Occipital lobe (tissue), 1 donor: ENCODE measurements at regions not wholly inside any gene's neighbourhood (a gene's known extent, or its start where the extent isn't known, plus 50 kb on each side); places are given as distances from the start of the nearest gene placed in this dataset.

ENCODE experiments used
- DNase-seq: peaks from one replicate; lab custom pipeline; 2025; lab: John Stamatoyannopoulos, UW

DNA sequence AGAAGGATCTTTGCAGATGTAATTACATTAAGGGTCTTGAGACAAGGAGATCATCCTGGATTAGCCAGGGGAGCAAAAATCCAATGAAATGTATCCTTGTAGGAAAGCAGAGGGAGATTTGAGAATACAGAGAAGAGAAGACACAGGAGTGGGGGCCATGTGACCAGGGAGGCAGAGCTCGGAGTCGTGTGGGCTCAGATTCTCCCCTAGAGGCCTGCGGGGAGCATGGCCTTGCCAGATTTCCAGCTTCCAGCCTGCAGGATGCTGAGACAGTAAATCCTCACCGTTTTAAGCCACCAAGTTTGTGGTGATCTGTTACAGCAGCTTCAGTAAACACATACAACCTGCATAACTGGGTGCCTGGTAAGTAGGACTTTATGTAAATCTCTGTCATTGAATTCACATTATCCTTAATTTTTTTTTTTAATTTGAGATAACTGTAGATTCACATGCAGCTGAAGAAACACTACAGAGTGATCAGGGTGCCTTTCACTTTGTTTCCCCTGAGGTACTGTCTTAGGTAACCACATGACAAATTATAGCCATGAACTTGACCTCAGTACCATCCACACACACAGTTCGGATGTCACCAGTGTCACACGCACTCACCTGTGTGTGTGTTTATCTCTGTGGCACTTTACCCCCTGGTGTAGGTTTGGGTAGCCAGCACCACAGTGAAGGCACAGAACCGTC lies 138.4 kb upstream of the HDAC4 start:
- DNase-seq: no peak

DNA sequence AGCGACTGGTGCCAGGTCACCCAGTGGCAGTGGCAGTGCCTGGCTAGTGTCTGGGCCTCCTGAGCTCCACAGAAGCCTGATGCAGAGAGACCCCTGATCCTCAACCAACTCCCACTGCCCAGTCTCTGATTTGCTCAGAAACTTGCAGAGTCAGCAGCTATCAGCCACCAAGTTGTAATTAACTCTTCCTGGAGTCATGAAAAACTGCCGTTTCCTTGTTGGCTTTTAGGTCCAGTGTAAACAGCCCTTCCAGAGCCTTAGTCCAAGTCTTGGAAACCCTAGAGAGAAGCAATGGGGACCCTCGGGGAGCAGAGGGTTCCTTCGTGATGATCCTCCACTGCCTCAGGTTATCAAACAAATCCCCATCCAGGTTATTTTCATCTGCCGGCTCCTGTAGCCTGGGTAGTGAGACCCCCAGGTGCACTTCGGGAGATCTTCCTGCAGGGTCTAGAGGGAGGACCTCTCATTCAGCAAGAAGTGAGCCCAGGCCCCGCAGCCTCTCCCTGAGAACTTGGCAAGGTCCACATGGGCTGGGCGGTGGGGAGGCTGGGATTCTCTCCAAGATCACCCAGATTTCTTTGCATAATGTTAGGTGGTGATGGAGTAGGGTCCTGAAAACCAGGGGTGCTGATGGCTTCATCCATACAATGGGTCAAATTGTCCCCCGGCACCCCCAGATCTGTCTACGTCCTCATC lies 137.7 kb upstream of the HDAC4 start:
- no peak for DNase-seq

DNA sequence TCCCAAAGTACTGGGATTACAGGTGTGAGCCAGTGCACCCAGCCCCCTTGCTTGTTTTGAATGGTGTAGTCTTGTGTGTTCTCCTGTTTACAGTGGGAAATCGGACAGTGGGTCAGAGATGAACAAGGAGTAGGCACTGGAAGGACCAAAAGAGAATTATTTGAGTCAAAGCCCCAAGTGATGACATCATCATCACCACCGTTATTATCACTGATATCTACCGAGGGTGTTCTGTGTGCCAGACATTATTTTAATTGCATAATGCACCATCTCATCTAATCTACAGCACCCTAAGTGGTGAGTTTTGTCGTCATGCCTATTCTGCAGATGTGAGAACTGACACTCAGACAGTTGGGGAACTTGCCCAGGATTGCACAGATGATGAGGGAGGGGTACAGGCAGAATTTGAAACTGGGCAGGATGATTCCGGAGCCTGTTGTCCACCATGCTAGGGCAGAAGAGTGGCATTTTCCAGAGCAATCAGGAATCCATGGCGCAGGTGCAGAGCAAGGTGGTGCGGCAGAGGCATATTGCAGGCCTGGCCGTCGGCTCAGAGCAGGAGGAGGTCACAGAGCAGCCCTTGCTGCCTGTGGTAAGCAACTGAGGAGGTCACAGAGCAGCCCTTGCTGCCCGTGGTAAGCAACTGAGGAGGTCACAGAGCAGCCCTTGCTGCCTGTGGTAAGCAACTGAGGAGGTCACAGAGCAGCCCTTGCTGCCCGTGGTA lies 137.0 kb upstream of the HDAC4 start:
- DNase-seq: no peak

DNA sequence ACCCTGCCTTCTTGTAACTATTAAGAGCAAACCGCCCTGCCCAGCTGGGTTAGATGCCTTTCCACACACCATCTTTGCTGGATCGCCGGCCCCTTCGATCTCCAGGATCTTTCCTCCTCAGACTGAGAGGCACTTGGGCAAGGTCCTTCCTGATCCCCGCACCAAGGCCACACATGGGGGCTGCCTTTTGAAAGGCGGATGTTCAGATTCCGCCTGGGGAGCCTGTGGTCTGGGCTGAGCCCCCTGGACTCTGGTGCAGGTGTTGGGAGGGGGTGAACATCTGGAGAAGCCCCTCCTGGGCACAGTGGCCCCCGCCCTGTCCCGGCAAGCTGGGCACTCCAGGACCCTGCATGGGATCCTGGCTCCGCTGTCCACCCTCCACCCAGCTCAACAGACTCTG lies 135.4 kb upstream of the HDAC4 start:
- no peak for DNase-seq

DNA sequence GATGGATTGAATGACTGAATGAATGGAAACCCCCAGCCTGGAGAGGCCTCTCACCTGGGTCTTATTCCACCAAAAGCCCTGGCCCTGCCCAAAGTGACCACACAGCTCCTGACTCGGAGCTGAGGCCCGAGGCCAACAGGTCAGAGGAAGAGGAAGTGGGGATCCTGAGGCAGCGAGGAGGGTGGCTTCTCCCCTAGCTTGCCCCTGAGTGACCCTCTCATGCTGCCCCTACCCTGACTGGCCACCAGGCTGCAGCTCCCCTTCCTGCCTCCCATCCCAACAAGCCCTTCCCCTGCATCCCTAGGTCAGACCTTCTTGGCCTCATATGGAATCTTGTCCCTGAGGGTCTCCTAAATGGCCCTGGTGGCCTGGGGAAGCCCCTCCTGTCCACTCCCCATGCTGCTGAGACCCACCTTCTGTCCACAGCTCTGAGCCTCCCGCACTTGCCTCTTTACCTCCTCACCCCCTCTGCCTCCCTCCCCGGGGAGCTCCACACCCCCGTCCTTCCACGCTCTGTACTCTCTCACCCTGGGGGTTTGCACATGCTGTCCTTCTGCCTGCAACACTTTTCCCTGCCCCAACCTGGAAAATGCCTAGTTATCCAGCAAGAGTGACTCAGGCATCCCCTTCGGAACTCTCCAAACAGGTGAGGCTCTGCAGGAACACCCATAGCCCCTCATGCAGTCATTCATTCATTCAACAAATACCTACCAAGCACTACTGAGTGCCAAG lies 134.8 kb upstream of the HDAC4 start:
- DNase-seq: no peak

DNA sequence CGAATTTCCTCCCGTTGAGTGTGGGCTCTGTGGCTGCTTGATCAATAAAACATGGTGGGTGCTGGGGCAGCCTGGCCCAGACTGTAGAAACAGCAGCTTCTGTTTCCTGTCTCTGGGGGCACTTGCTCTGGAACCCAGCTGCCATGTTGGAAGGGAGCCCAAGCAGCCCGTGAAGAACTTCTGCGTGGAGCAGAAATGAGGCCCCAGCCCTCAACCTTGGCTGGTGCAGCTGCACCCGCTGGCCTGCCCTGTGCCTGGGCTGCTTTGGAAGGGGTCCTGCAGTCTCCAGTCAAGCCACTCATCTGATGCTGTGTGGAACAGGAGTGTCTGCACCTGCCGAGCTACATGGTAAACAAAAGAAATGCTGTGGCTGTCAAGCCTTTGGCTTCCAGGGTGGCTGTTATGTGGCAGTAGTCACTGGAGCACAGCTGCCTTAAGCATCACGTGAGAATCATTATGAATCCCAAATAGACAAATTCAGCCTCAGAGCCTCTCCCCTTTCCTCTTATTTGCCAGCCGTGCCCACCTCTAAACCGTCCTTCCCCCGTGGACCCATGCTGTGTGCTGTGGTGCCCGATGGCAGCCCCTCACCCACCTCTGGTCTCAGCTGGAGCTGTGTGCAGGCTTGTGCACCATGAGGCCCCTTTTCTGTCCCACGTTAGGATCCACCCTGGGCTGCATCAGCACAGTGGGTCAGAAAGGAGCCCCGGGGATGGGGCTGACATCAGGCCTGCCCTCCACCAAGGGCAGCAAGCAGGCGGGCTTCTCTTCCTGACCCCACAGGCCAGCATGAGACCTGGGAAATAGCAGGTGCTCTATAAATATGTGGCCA lies 134.0 kb upstream of the HDAC4 start:
- DNase-seq: no peak

DNA sequence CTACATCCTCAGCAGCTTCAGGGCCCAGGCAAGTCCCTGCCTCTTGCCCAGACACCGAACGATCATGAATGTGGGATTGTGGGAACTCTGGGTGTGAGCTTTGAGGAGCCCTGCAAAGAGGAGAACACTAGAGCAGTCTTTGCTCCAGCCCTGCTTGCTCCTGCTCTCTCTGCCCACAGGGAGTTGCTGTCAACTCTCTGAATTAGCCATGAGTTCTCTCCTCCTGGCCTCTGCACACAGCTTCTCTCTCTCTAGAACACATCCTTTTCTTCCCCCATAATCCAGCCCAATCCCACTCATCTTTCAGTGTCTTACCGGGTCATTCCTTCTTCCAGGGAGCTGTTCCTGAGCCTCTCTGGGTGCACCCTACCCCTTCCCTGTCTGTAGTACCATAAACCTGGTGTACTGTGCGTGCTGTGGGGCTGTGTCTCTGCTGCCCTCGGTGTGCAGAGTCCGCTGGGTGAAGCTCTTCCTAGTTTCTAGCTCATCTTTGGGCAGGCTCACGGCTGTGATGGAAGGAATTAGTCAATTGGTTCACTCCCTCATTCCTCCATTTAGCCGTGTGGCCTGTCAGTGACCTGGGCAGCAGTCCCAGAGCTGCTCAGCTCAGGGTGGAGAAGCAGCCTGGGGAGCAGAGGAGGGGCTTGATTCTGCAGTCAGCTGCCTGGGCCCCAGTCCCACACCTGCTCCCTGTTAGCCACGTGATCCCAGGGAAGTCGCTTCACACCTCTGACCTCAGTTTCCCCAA lies 132.9 kb upstream of the HDAC4 start:
- DNase-seq: no peak

DNA sequence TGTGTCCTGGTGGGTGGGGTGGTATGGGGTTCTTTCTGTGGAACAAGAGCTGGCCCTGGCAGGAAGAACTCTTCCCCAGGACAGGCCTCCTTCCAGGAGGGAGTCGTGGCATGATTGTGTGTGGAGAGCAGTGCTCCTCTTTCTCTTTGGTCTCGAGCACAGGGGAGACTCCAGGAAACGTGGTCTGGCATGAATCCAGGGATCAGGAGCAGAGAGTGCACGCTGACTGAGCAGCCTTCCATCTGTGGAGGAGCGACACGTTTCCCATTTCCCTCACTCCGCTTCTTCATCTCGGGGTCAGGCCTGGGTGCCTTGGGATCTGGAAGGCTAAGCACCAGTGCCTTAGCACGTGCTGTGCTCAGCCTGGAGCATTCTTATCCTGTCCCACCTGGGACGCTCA lies 132.0 kb upstream of the HDAC4 start:
- no peak for DNase-seq

DNA sequence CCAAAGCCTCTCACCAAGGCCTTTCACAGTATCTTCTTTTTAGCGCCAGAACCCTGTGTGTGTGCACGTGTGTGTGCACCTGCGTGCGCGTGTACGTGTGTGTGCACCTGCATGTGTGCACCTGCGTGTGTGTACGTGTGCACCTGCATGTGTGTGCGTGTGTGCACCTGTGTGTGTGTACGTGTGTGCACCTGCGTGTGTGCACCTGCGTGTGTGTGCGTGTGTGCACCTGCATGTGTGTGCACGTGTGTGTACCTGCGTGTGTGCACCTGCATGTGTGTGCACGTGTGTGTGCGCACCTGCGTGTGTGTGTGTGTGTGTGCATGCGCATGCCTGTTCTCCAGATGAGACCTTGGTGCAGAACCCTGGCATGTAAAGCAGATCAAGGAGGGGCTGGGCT lies 131.4 kb upstream of the HDAC4 start:
- DNase-seq: no peak

DNA sequence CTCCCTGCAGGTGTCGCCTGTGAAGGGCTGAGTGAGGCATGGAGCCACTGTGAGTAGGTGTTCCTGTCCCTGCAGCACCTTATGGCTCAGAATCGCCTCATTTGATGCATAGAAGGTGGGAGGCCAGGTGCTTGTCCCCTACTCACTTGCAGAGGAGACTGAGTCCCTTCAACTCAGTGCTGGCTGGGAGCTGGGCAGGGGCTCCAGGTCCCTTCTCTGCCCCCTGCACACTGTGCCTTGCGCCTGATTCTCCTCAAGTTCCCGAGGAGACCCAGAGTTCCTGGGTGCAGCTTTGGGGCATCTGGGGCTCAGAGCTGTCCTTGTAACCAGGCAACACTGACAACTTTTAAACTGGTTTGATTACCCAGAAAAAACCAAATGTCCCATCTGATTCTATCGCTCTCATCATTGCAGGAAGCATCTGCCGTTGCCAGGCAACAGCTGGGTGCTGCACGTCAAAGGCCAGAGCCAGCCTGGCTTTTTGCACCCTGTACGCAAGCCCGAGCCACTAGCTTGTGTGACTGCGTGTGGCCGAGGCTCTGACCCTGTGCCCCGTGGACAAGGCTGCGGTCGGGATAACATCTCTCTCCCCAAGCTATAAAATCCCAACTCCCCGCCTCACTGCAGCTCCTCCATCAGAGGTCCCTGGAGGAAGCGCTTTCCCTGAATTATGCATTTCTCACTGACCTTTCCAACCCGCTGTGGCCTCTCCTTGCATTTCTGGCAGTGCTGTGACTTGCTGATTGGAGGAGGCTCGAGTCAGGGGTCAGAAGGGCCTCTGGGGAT lies 130.8 kb upstream of the HDAC4 start:
- DNase-seq: no peak

DNA sequence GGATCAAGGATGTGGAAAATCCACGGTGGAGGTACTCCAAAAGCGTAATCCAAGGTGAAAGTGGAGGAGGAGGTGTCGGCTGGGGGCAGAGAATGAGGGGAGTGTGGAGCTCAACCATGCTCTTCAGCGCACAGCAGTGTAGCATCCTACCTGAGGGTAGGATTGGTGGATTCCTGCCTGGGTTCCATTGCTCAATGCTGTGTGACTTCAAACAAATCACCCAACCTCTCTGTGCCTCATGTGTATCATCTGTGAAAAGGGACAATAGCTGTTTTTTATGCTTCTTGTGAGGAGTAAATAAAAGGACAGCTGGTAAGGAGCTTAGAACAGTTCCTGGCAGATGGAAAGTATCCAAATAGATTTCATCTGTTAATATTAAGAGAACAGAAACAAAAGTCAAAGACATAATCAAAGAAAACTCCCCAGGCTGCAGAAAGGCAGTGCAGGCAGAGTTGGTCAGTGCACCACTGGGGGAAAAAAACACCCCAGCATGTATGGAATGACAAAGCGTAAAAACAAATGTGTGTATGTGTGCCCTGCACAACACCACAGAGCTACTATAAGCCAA lies 130.0 kb upstream of the HDAC4 start:
- no peak for DNase-seq

DNA sequence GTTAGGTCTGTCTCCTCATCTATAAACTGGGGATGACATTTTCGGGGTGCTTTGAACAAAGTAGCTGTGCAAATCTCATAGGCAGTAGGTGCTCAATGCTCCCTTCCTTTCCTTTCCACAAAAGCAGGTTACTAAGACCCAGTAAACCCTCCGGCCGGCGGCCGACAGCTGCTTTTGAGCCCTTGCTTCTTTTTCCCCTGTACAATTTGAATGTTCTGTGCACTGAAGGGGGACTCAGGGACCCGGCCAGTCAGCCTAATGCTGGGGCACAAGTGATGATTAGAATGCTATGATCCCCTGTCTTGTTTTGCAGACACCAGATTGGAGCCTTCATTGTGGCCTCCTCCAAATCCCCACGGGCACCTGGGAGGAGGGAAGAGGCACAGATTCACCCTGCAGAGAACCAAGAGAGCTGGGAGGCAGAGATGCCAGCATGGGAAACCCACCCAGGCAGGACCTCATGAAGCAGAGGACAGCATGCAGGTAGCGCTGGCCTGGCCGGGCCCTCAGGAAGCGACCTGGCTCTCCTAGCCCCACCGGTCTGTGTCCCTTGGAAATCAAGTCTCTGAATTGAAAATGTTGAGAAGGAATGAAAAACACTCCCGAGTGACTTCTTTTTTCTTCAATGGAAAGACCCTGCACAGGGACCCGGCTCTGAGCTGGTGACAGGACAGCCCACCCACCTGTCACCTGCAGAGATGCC lies 128.6 kb upstream of the HDAC4 start:
- no peak for DNase-seq

DNA sequence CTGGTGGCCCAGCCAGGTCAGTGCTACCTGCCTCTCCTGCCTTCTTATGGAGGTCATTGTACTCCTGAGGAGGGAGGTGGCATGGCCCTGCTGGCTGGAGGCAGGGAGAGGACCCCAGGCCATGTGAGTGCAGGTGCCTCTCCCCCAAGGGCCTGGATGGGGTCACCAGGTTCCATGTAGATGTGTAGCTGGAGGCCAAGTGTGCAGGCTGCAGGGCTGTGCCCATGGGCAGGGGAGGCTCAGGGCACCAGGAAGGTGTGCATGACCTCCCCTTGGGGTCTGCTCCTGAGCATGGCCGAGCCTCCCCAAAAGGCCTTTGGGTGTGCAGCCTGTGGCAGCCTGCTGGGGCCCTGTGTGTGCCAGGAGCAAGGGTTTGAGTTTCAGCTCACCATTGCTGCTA lies 128.1 kb upstream of the HDAC4 start:
- DNase-seq: no peak

DNA sequence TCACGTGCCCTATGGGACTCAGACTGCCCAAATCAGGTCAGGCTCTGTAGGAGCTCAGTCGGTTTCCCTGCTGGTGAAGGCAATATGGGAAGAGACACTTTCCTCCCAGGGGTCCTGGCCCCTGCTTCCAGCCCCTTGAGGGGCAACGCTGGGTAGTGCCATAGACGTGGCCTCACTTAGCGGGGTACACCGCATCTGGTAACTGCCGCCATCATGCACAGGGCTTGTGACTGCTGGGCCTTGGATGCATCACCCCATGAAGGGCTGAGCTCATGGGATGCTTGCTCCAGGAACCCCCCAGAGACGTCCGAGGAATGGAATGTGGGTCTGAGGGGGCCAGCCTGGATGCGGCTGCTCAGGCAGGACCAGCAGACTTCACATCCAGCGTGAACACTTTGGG lies 127.3 kb upstream of the HDAC4 start:
- DNase-seq: no peak

DNA sequence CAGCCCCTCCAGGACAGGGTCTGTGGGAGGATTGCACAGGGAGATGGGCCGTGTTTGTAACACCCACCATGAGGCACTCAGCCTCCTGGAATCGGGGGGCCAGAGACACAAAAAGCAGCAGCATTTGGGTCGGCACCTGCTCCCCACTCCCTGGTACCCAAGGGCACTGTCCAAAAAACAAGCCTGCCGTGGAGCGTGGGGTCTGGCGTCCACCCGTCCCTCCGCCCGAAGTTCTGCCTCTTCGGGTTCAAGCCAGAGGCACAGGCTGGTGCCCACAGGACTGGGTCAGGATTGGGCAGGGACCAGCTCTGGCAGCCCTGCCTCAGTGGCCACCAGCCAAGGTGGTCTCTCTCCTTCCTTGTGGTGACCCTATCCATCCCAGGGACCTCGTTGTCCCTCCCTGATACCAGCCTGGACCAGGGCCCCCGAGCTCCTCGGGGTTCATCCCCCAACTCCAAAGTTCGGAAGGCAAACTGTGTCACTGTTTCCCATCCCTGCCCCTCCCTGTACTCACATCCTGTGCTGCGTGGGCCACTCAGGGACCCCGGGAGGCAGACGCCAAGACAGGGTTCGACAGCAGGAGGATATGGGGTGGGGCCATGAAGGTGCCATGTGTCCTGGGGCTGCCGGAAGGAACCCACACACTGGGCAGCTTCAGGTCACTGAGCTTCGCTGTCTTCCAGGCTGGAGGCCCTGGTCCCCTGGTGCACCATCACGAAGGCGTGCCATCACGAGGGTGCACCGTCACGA lies 126.0 kb upstream of the HDAC4 start:
- DNase-seq: no peak

DNA sequence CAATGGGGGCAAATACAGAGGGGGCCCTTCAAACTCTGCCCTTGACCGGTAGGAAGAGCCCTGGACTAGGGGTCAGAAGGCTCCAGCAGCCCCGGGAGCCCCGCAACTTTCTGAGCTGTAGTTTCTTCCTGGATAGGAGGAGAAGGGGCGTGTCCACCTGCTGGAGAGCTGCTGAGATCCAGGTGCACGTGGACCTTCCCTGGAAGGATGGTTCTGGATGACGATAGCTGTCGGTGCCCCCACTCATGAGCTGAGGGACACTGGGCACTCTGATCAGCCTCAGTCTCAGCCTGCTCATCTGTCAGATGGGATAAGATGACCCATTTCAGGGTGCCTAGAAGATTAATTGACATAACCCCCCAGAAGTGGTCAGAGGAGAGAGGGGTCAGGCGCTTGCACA lies 125.2 kb upstream of the HDAC4 start:
- no peak for DNase-seq

DNA sequence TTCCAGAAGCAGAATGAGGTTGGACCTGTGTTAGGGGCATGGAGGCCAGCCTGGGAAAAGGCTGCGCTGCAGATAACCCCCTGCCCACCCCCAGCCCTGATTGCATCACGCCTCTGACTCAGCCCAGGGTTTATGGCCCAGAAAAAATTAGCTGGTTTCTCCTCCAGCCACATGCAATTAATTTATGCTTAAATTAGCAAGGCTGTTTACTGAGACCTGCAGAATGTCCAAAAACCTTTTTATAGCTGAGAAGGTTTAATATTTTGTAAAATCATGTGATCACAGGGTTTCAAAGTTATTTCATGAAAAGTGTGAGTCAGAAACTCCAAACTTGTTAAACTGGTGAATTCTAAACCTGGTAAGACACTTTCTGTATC lies 123.1 kb upstream of the HDAC4 start:
- no peak for DNase-seq
